ENCODE measurements at regions not wholly inside any gene's neighbourhood (a gene's known extent, or its start where the extent isn't known, plus 50 kb on each side); places are given as distances from the start of the nearest gene placed in this dataset.

- TF ChIP-seq POLR2A (IDR thresholded peaks at IDR 0.05) = no peak
- TF ChIP-seq, protein P1, sequence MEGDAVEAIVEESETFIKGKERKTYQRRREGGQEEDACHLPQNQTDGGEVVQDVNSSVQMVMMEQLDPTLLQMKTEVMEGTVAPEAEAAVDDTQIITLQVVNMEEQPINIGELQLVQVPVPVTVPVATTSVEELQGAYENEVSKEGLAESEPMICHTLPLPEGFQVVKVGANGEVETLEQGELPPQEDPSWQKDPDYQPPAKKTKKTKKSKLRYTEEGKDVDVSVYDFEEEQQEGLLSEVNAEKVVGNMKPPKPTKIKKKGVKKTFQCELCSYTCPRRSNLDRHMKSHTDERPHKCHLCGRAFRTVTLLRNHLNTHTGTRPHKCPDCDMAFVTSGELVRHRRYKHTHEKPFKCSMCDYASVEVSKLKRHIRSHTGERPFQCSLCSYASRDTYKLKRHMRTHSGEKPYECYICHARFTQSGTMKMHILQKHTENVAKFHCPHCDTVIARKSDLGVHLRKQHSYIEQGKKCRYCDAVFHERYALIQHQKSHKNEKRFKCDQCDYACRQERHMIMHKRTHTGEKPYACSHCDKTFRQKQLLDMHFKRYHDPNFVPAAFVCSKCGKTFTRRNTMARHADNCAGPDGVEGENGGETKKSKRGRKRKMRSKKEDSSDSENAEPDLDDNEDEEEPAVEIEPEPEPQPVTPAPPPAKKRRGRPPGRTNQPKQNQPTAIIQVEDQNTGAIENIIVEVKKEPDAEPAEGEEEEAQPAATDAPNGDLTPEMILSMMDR (IDR thresholded peaks at IDR 0.05) = no peak
Measured at GRCh38 chr1:81042225-81042624, 758.5 kb upstream of the ADGRL2 start.
